B cell (primary cell): ENCODE measurements at regions not wholly inside any gene's neighbourhood (a gene's known extent, or its start where the extent isn't known, plus 50 kb on each side); places are given as distances from the start of the nearest gene placed in this dataset.

Experiments
- ATAC-seq: fragments of 200-7000 bp; cut with Tn5 transposase; one replicate; pipeline ENCODE4 v1.10.0; 2021; ENCODE audit warnings: low read depth, mild to moderate bottlenecking, moderate number of reproducible peaks, moderate library complexity
- CTCF ChIA-PET: fragments of 350-600 bp; sonication (Branson Sonifier 250); formaldehyde crosslinking; loops from one replicate; lab custom pipeline; 2021; ENCODE audit warnings: antibody characterized with exemption, inconsistent platforms; lab: Charles Lee
- POLR2A ChIA-PET: fragments of 350-600 bp; sonication (Branson Sonifier 250); formaldehyde crosslinking; loops from one replicate; lab custom pipeline; 2021; ENCODE audit warnings: antibody characterized with exemption; lab: Charles Lee
- DNase-seq: peaks from one replicate; pipeline ENCODE4 v3.0.0; 2013
- H2AFZ ChIP-seq: 2 replicates; pipeline ENCODE4 v1.6.1; 2012; ENCODE audit warnings: mild to moderate bottlenecking, low read depth, low read length; ENCODE audit not compliant: insufficient read depth, poor library complexity, severe bottlenecking
- H3K27ac ChIP-seq, 2 donors: 1 replicate in 1 of 2; 2 replicates in 1 of 2; pipeline ENCODE4 v1.5.1; 2012 to 2013; ENCODE audit warnings: low read length in 2 of 2, mild to moderate bottlenecking in 2 of 2, moderate library complexity in 1 of 2
- H3K27me3 ChIP-seq, 4 experiments: fragments of 200-600 bp in 1 of 4; sonication (generic) in 1 of 4; replicated peaks in 1 of 4; 1 replicate in 2 of 4; 2 replicates in 2 of 4; pipeline versions ENCODE4 v1.6.1 to v1.7.0; 2013 to 2016; ENCODE audit warnings: low read length in 3 of 4, mild to moderate bottlenecking in 2 of 4, mixed read lengths in 1 of 4, moderate library complexity in 1 of 4; ENCODE audit not compliant: insufficient read depth in 4 of 4, control insufficient read depth in 3 of 4; ENCODE audit errors: control extremely low read depth in 1 of 4
- H3K36me3 ChIP-seq, 2 experiments: replicated peaks in 1 of 2; 1 replicate in 1 of 2; 2 replicates in 1 of 2; pipeline versions ENCODE4 v1.6.1 to v1.7.1; 2013; ENCODE audit warnings: low read length in 1 of 2; ENCODE audit not compliant: insufficient read depth in 2 of 2, control insufficient read depth in 1 of 2; ENCODE audit errors: control extremely low read depth in 1 of 2, extremely low read depth in 1 of 2
- H3K4me1 ChIP-seq, 2 donors: fragments of 200-600 bp in 1 of 2; sonication (generic) in 1 of 2; 1 replicate in 1 of 2; 2 replicates in 1 of 2; pipeline versions ENCODE4 v1.5.1 to v1.6.1; 2013 to 2017; ENCODE audit warnings: low read length in 2 of 2; ENCODE audit not compliant: control insufficient read depth in 2 of 2, insufficient read depth in 2 of 2
- H3K4me2 ChIP-seq: replicated peaks from 2 replicates; pipeline ENCODE3; 2012; ENCODE audit warnings: mild to moderate bottlenecking, low read depth, low read length; ENCODE audit not compliant: poor library complexity, severe bottlenecking
- H3K4me3 ChIP-seq, 5 experiments: fragments of 200-600 bp in 1 of 5; sonication (generic) in 1 of 5; 1 replicate in 3 of 5; 2 replicates in 2 of 5; pipeline versions ENCODE4 v1.5.1 to v1.7.0; 2011 to 2016; ENCODE audit warnings: low read length in 4 of 5, mild to moderate bottlenecking in 4 of 5, low read depth in 2 of 5, control low read depth in 1 of 5, moderate library complexity in 1 of 5; ENCODE audit not compliant: insufficient read depth in 1 of 5; ENCODE audit errors: control extremely low read depth in 1 of 5, extremely low read depth in 1 of 5
- H3K79me2 ChIP-seq: fragments of 200-600 bp; sonication (generic); one replicate; pipeline ENCODE4 v1.6.0; 2016; ENCODE audit warnings: low read length; ENCODE audit not compliant: control insufficient read depth, insufficient read depth
- H3K9ac ChIP-seq: fragments of 200-600 bp; sonication (generic); 2 replicates; pipeline ENCODE4 v1.6.1; 2017; ENCODE audit warnings: mild to moderate bottlenecking, low read length, moderate library complexity
- H3K9me3 ChIP-seq, 3 donors: one replicate each; pipeline versions ENCODE4 v1.6.1 to v1.7.1; 2013; ENCODE audit warnings: low read length in 2 of 3; ENCODE audit not compliant: control insufficient read depth in 2 of 3, insufficient read depth in 1 of 3; ENCODE audit errors: control extremely low read depth in 1 of 3
- H4K20me1 ChIP-seq: 2 replicates; pipeline ENCODE4 v1.6.0; 2012; ENCODE audit warnings: mild to moderate bottlenecking, low read length; ENCODE audit not compliant: insufficient read depth, control insufficient read depth, poor library complexity, severe bottlenecking
- H3K27ac Mint-ChIP-seq: one replicate; pipeline ENCODE4 v1.8.0; 2021; ENCODE audit warnings: mixed read lengths
- H3K27me3 Mint-ChIP-seq: one replicate; pipeline ENCODE4 v1.8.0; 2021; ENCODE audit warnings: mixed read lengths
- H3K4me1 Mint-ChIP-seq: one replicate; pipeline ENCODE4 v1.8.0; 2021; ENCODE audit warnings: mixed read lengths
- H3K4me3 Mint-ChIP-seq: one replicate; pipeline ENCODE4 v1.8.0; 2021; ENCODE audit warnings: mixed read lengths
- H3K9me3 Mint-ChIP-seq: one replicate; pipeline ENCODE4 v1.8.0; 2022; ENCODE audit warnings: mixed read lengths; ENCODE audit not compliant: insufficient read depth
- EZH2 ChIP-seq: IDR thresholded peaks from 2 replicates; pipeline ENCODE4 v1.6.1; 2012; ENCODE audit warnings: borderline replicate concordance, low read depth, mild to moderate bottlenecking, moderate library complexity, low read length; ENCODE audit not compliant: insufficient read depth, poor library complexity, severe bottlenecking
- WGBS: methylation state at CpG from one replicate; pipeline ENCODE4 v1.1.5; 2013; ENCODE audit warnings: missing lambda C conversion rate; ENCODE audit not compliant: insufficient coverage; 5-methylcytosine and 5-hydroxymethylcytosine counted together
- intact Hi-C: fragments of 100-400 bp; cut with micrococcal nuclease; formaldehyde crosslinking; loops from one replicate; pipeline ENCODE4 v1.10.0; 2022
- TF ChIP-seq, protein P1 (sequence below): fragments of 200-600 bp; IDR thresholded peaks from one replicate; pipeline ENCODE4 v1.8.0; 2022; ENCODE audit warnings: antibody characterized with exemption, mild to moderate bottlenecking

DNA sequence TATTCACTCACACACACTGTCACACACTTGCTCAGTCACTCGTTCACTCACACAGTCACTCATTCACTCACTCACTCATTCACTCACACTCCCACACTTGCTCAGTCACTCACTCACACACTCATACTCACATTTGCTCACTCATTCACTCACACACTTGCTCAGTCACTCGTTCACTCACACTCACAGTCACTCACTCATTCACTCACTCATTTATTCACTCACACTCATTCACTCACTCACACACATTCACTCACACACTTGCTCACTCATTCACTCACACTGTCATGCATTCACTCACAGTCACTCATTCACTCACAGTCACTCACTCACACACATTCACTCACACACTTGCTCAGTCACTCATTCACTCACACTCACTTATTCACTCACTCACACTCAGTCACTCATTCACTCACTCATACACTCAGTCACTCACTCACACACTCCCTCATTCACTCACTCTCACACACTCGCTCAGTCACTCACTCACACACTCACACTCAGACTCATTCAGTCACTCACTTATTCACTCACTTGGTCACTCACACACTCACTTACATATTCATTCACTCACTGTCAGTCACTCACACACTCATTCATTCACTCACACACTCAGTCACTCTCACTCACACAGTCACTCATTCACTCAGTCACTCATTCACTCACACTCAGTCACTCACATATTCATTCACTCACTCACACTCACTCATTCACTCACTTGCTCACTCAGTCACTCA lies 167.0 kb upstream of the C1orf174 start:
- Histone ChIP-seq H3K9ac (no peak overlapping the region), H3K27ac (no peak overlapping the region), H2AFZ (no peak overlapping the region), H3K4me3 (no peak overlapping the region), H4K20me1 (no peaks in the 10 kb centered on the region), H3K9me3 (peaks cover 0 to 21% (median 0%) of the 10 kb centered on the region in 3 donors), H3K36me3 (no peaks in the 10 kb centered on the region), H3K4me2 (no peak overlapping the region), H3K79me2 (no peaks in the 10 kb centered on the region), H3K4me1 (no peaks in the 10 kb centered on the region), H3K27me3 (peaks cover 0 to 1% (median 0%) of the 10 kb centered on the region in 4 experiments)
- H3K9me3 Mint-ChIP-seq: no peaks in the 10 kb centered on the region
- POLR2A ChIA-PET: no interaction called here
- H3K4me3 Mint-ChIP-seq: no peak overlapping the region
- CTCF ChIA-PET: no interaction called here
- 90% methylated on average over 3 of the region's 3 CpGs for WGBS
- peaks cover 11% of the 10 kb centered on the region for H3K27me3 Mint-ChIP-seq
- no peak overlapping the region for H3K27ac Mint-ChIP-seq
- DNase-seq (no peak), ATAC-seq (no peak)
- TF ChIP-seq, protein P1, sequence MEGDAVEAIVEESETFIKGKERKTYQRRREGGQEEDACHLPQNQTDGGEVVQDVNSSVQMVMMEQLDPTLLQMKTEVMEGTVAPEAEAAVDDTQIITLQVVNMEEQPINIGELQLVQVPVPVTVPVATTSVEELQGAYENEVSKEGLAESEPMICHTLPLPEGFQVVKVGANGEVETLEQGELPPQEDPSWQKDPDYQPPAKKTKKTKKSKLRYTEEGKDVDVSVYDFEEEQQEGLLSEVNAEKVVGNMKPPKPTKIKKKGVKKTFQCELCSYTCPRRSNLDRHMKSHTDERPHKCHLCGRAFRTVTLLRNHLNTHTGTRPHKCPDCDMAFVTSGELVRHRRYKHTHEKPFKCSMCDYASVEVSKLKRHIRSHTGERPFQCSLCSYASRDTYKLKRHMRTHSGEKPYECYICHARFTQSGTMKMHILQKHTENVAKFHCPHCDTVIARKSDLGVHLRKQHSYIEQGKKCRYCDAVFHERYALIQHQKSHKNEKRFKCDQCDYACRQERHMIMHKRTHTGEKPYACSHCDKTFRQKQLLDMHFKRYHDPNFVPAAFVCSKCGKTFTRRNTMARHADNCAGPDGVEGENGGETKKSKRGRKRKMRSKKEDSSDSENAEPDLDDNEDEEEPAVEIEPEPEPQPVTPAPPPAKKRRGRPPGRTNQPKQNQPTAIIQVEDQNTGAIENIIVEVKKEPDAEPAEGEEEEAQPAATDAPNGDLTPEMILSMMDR: no peak
- TF ChIP-seq EZH2: no peak
- no peaks in the 10 kb centered on the region for H3K4me1 Mint-ChIP-seq
- intact Hi-C loops: no loop called here

- WGBS: 92% methylated on average over 6 of the region's 8 CpGs
- H4K20me1 ChIP-seq: no peaks in the 10 kb centered on the region
- Mint-ChIP-seq H3K9me3 (no peaks in the 10 kb centered on the region), H3K4me1 (no peaks in the 10 kb centered on the region), H3K27ac (no peak overlapping the region), H3K27me3 (peaks cover 22% of the 10 kb centered on the region), H3K4me3 (no peak overlapping the region)
- intact Hi-C loops: no loop called here
- H3K27me3 ChIP-seq: peaks cover 0 to 6% (median 0%) of the 10 kb centered on the region in 4 experiments
- ChIA-PET POLR2A (no interaction called here), CTCF (no interaction called here)
- no peak for ATAC-seq
- no peak for DNase-seq
- no peaks in the 10 kb centered on the region for H3K79me2 ChIP-seq
- H3K36me3 ChIP-seq: no peaks in the 10 kb centered on the region
- no peak for TF ChIP-seq EZH2
- TF ChIP-seq, protein P1: no peak
- no peak overlapping the region for H3K9ac ChIP-seq
- H3K9me3 ChIP-seq: peaks cover 0 to 23% (median 0%) of the 10 kb centered on the region in 3 donors
- no peak overlapping the region for H3K4me2 ChIP-seq
- no peak overlapping the region for H3K27ac ChIP-seq
- no peak overlapping the region for H3K4me3 ChIP-seq
- H3K4me1 ChIP-seq: no peaks in the 10 kb centered on the region
- H2AFZ ChIP-seq: no peak overlapping the region
Observed at GRCh38 chr1:4068076-4068475, 168.0 kb upstream of the C1orf174 start.
